HS-5 (cell line): ENCODE measurements at regions not wholly inside any gene's neighbourhood (a gene's known extent, or its start where the extent isn't known, plus 50 kb on each side); places are given as distances from the start of the nearest gene placed in this dataset.
"Not testable (repeated sequence)": the region's sequence is repeated elsewhere in the genome, so short reads cannot be mapped to it uniquely, and the experiment has no call there.

Experiments used
- DNase-seq: peaks from one replicate; pipeline ENCODE4 v3.0.0-alpha.2; 2012; ENCODE audit warnings: low read depth

DNA sequence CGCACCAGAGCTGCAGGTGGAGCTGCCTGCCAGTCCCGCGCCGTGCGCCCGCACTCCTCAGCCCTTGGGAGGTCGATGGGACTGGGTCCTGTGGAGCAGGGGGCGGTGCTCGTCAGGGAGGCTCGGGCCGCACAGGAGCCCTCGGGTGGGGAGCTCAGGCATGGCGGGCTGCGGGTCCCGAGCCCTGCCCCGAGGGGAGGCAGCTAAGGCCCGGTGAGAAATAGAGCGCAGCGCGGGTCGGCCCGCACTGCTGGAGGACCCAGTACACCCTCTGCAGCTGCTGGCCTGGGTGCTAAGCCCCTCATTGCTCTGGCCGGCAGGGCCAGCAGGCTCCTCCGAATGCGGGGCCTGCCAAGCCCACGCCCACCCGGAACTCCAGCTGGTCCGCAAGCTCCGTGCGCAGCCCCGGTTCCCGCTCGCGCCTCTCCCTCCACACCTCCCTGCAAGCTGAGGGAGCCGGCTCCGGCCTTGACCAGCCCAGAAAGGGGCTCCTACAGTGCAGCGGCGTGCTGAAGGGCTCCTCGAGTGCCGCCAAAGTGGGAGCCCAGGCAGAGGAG is 403.7 kb upstream of the KLHL1 start:
- DNase-seq: not testable (repeated sequence)

- no peak for DNase-seq
These were observed 397.6 kb upstream of the KLHL1 start for GRCh38 chr13:70505809-70506208.

DNA sequence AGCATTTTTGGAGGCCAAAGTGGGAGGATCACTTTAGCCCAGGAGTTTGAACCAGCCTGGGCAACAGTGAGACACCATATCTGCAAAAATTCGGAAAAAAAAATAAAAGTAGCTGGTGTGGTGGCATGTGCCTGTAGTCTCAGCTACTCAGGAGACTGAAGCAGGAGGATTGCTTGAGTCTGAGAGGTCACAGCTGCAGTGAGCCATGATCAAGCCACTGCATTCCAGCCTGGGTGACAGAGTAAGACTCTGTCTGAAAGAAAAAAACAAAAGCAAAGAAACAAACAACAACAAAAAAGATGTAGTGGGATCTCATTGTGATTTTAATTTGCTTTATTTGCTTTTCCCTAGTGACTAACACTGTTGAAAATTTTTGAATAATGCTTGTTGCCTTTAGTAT is 394.7 kb upstream of the KLHL1 start:
- DNase-seq: no peak

DNA sequence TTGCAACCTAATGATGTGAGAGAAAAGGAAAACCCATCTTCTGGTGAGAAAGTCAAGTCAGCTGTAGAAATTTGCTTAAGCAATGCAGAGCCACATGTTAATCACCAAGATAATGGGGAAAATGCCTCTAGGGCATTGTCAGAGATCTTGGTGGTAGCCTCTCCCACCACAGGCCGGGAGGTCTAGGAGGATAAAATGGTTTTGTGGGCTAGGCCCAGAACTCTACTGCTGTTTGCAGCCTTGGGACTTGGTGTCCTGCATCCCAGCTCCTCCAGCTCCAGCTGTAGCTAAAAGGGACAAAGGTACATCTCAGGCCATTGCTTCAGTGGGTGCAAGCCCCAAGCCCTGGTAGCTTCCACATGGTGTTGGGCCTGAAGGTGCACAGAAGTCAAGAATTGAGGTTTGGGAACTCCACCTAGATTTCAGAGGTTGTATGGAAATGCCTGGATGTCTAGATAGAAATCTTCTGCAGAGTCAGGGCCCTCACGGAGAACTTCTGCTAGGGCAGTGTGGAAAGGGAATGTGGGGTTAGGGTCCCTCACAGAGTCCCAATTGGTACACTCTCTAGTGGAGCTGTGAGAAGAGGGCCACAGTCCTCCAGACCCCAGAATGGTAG is 382.2 kb upstream of the KLHL1 start:
- no peak for DNase-seq

- DNase-seq: no peak
These were observed 376.7 kb upstream of the KLHL1 start for GRCh38 chr13:70484931-70485330.

- DNase-seq: no peak
These were observed 375.5 kb upstream of the KLHL1 start for GRCh38 chr13:70483599-70484276.

DNA sequence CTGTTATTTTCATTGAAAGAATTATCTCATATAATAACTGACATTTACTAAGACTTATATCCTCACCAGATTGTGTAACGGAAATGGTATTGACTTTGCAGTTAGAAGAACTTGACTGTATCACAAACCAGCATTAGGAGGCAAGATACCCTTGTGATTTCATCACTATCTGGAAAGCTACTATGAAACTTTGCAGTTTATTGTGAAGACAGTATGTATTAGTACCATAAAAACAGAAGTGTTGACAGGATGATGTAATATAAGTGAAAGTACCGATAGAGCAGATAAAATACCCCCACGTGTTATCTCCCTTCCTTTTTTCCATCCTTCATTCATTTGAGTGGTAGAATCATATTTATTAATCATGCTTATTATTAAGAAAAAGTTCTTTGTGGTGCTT is 365.7 kb upstream of the KLHL1 start:
- DNase-seq: no peak

GRCh38 chr13:70469077-70469476 is 360.8 kb upstream of the KLHL1 start:
- DNase-seq: no peak

DNA sequence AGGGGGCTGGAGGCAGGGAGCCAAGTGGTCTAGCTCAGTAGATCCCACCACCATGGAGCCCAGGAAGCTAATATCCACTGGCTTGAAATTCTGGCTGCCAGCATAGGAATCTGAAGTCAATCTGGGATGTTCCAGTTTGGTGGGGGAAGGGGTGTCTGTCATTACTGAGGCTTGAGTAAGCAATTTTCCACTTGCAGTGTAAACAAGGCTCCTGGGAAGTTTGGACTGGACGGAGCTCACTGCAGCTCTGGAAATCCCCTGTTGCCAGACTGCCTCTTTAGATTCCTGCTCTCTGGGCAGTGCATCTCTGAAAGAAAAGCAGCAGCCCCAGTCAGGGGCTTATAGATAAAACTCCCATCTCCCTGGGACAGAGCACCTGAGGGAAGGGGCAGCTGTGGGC is 349.2 kb upstream of the KLHL1 start:
- DNase-seq: no peak

DNA sequence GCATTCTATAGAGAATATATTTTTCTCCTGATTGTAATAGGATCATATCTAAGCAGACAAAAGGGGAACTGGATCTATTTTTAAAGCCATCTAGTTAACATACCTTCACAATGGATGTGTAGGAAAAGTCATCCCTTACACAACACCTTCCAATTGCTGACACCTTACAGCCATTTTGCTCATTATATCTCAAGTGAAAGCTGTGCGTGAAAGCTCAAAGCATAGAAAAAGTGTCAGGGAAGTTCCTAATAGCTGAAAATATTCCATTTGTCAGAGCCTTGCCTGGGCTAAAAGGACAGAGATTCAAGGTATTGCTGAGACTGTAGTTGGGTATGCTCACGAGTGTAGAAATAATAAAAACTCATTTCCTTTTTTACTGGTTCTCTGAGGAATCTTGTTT is 340.6 kb upstream of the KLHL1 start:
- DNase-seq: no peak

DNA sequence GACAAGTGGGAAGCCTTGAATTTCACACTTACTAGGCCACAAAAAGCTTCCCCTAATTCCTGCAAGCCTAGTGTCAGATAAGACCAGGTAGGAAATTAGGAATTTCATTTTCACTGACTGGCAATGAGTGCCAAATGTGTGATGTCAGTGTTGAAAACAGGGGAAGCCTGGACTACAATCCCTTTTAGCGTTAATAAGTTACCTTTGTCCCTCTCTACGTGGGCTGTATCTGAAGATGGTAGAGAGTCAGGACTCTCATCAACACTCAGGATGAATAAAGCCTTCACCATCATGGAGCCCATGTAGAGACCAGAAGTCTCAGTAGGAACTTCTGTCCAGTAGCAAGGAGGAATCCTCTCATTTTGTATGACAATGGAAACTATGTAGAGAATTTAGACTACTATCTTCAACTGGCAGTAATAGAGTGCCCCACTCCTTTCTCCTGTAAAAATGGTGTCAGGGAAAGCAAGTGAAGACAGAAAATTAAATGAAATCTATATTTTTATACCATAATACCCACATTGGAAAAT is 324.1 kb upstream of the KLHL1 start:
- no peak for DNase-seq

GRCh38 chr13:70430256-70430655 is 322.0 kb upstream of the KLHL1 start:
- DNase-seq: no peak

DNA sequence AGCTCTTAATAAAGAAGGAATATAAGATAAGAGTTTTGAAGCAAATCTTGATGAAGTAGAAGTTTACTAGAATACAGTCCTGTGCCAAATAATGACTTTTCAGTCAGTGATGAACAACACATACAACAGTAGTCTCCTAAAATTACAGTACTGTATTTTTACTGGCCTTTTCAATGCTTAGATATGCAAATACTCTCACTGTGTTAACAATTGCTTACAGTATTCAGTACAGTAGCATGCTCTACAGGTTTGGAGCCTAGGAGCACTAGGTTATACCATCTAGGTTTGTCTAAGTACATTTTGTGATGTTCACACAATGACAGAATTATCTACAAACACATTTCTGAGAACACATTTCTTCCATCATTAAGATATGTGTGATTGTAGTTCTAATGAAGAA is 316.7 kb upstream of the KLHL1 start:
- no peak for DNase-seq

DNA sequence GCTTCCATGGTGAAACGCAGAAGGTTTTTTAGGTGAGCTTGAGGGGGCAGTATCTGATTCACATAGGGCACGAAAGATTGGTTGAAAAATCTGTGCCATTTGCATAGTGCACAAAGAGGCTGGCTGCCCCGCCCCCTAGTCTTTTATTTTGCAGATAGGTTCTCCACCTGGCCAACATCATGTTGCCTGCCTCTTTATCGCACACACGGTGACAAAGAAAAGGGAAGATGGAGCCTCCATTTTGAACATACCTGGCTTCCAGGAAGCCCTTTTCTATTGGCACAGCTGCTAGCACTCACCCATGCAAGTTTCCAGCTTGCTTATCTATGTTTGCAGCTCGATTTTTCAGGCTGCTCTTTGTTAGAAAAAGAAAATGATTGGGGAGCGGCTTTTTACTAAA is 316.2 kb upstream of the KLHL1 start:
- no peak for DNase-seq

- no peak for DNase-seq
These were observed 306.9 kb upstream of the KLHL1 start for GRCh38 chr13:70415136-70415535.

- no peak for DNase-seq
These were observed 300.6 kb upstream of the KLHL1 start for GRCh38 chr13:70408865-70409264.

- DNase-seq: no peak
These were observed 299.2 kb upstream of the KLHL1 start for GRCh38 chr13:70407486-70407885.

- DNase-seq: no peak
These were observed 297.0 kb upstream of the KLHL1 start for GRCh38 chr13:70405266-70405665.

GRCh38 chr13:70394031-70394548 is 285.8 kb upstream of the KLHL1 start:
- no peak for DNase-seq

DNA sequence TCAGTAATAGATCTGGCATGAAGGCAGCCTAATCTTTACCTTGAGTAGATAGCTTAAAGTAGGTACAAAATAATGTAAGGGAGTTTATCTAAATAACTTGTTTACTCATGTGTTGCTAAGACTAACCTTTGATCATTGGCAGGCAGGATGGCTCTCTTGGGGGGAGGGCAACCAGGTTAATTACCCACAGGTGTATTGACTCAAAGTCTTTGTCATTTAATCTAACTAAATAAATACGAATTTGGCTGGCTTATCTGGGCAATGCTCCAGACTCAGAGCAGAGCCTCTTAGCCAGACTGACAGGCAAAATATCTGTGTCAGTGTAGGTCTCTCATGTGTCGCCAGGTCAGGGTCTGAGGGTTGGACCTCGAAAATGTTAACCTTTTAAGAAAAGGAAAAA is 283.4 kb upstream of the KLHL1 start:
- DNase-seq: no peak

- DNase-seq: no peak
These were observed 282.7 kb upstream of the KLHL1 start for GRCh38 chr13:70390968-70391367.

DNA sequence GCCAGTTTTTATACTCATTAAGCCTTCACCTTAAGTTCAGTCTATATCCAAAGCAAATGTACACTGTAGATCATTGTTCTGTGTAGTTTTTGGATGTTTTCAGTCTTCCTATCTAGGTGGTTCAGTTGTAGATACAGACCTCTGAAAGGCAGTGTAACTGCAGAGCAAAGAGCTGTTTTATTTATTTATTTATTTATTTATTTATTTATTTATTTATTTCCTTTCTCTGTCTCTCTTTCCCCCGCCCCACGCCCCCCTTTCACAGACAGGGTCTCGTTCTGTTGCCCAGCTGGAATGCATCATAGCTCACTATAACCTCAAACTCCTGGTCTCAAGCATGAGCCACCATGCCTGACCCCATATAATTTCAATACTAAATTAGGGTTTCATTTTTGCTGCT is 281.8 kb upstream of the KLHL1 start:
- no peak for DNase-seq

DNA sequence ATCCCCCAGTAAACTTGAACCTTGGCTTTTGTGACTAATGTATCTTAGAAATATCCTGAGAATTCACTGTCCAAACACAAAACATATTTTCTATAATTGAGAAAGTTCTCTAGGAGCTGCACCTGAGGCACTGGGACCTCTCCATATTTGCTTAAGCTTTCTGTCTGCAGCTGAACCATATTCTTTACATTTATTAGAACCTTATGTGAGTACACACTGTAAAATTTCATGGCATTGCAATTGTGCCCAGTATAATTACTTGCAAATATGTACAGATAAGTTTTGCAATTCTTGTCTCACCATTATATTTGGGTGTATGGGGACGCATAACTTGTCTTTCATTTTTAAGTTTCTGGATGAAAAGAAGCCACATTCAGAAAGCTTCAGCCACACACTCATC is 280.7 kb upstream of the KLHL1 start:
- DNase-seq: no peak
